Right lobe of liver (tissue), 4 donors: ENCODE measurements at regions not wholly inside any gene's neighbourhood (a gene's known extent, or its start where the extent isn't known, plus 50 kb on each side); places are given as distances from the start of the nearest gene placed in this dataset.

ENCODE experiments used
- POLR2A ChIP-seq: fragments of 450-650 bp; IDR thresholded peaks from one replicate; pipeline ENCODE4 v1.6.1; 2017; ENCODE audit warnings: antibody characterized with exemption, mild to moderate bottlenecking
- TF ChIP-seq, protein P1 (sequence below), 4 donors: fragments of 200-600 bp in 3 of 4; fragments of 450-650 bp in 1 of 4; IDR thresholded peaks; one replicate each; pipeline versions ENCODE4 v1.5.1 to v1.8.0; 2016 to 2022; ENCODE audit warnings: antibody characterized with exemption in 4 of 4, mild to moderate bottlenecking in 2 of 4
- donor health status: DM: no; HTN: no; CAD: no.
- donor health status: DM: no; HTN: no; CAD: no.
- donor health status: DM: no; HTN: yes; CAD: no.

DNA sequence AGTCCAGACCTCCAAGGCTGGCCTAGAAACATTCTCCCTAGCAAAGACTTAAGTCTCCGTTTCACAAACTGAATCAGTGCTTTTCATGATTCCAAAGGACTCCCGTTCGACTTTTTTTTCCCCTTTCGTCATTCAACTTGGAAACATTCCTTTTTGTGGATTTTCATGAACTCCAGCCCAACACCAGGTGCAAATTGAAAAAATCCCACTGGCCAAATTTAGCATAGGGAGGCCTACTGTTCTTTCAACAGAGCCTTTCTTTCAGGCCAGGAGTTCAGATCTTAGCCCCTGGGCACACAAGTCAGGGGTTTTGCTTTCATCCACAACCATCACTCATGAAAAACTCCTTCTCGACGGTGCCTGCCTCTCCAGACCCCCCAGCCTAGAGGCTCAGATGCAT is 285.3 kb downstream of the PIK3R1 start:
- no peak for TF ChIP-seq POLR2A
- TF ChIP-seq, protein P1, sequence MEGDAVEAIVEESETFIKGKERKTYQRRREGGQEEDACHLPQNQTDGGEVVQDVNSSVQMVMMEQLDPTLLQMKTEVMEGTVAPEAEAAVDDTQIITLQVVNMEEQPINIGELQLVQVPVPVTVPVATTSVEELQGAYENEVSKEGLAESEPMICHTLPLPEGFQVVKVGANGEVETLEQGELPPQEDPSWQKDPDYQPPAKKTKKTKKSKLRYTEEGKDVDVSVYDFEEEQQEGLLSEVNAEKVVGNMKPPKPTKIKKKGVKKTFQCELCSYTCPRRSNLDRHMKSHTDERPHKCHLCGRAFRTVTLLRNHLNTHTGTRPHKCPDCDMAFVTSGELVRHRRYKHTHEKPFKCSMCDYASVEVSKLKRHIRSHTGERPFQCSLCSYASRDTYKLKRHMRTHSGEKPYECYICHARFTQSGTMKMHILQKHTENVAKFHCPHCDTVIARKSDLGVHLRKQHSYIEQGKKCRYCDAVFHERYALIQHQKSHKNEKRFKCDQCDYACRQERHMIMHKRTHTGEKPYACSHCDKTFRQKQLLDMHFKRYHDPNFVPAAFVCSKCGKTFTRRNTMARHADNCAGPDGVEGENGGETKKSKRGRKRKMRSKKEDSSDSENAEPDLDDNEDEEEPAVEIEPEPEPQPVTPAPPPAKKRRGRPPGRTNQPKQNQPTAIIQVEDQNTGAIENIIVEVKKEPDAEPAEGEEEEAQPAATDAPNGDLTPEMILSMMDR (IDR thresholded peaks at IDR 0.05) = no peak
